ENCODE measurements at regions not wholly inside any gene's neighbourhood (a gene's known extent, or its start where the extent isn't known, plus 50 kb on each side); places are given as distances from the start of the nearest gene placed in this dataset.

DNA sequence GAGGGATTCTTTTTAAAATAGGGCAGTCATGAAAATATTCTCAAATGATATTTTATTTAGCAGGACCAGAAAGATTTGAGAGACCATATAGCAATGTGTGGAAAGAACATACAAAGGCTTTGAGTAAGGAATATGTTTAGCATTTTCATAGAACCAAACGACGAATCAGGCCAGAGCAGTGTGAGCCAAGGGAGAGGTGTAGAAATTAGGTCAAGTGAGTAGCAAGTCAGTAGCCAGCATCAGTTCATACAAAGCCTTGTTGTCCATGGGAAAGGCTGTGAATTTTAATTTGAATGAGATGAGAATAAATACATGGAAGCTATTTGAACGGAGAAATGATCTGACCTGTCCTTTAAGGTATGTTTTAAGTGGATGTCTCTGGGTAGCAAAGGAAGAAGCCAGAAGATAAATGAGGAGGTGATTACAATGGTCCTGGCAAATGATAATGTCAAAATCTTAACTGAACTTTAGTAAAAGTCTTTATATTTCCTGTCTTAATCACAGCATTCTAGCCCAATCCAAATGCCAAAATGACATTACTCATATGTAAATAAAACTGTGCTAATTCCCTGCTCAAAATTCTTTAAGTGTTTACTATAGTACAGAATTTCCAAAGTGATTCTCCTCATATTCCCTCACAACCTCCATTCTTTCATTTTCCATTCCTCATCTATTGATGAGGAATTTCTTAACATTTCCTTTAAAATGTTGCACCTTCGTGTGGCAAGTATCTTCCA lies 155.7 kb upstream of the SLIT2 start:
- Histone ChIP-seq H3K36me3 (no peaks in the 10 kb centered on the region), H3K9me3 (no peaks in the 10 kb centered on the region), H3K4me3 (no peak overlapping the region), H3K4me1 (no peaks in the 10 kb centered on the region), H3K27me3 (no peaks in the 10 kb centered on the region), H3K27ac (no peak overlapping the region)
- no peak for TF ChIP-seq POLR2A (IDR thresholded peaks at IDR 0.05)
- TF ChIP-seq, protein P1, sequence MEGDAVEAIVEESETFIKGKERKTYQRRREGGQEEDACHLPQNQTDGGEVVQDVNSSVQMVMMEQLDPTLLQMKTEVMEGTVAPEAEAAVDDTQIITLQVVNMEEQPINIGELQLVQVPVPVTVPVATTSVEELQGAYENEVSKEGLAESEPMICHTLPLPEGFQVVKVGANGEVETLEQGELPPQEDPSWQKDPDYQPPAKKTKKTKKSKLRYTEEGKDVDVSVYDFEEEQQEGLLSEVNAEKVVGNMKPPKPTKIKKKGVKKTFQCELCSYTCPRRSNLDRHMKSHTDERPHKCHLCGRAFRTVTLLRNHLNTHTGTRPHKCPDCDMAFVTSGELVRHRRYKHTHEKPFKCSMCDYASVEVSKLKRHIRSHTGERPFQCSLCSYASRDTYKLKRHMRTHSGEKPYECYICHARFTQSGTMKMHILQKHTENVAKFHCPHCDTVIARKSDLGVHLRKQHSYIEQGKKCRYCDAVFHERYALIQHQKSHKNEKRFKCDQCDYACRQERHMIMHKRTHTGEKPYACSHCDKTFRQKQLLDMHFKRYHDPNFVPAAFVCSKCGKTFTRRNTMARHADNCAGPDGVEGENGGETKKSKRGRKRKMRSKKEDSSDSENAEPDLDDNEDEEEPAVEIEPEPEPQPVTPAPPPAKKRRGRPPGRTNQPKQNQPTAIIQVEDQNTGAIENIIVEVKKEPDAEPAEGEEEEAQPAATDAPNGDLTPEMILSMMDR (IDR thresholded peaks at IDR 0.05 in 4 of 5, conservative IDR thresholded peaks at IDR 0.05 in 1 of 5): no peak
- intact Hi-C loops (cut with DNase I; ENCODE audit: low total_unique reads): no loop called here
- ATAC-seq (no peak), DNase-seq (no peak)
- in situ Hi-C loops (cut with MboI; ENCODE audit: low sequenced_read_pairs in 4 of 4): no loop called here

DNA sequence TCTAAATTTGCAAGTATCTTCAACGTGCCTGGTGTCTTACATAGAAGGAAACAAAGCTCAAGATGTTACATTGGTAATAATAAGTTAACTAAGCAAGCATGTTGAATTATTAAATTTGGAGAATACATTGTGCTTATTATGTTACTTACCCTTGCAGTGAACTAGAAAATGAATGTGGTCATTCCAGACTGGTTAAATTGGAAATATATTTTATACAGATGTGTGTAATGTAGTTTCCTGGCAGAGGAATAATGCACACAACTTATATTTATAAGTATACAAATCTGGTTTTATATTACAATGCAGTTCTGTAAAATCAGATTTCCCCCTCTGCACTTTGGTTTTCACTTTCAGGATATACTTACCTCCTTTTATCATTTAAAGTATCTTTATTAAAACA lies 159.9 kb upstream of the SLIT2 start:
- TF ChIP-seq POLR2A (IDR thresholded peaks at IDR 0.05): no peak
- TF ChIP-seq, protein P1 (IDR thresholded peaks at IDR 0.05 in 4 of 5, conservative IDR thresholded peaks at IDR 0.05 in 1 of 5): no peak
- no peaks in the 10 kb centered on the region for H3K4me1 ChIP-seq
- no peaks in the 10 kb centered on the region for H3K9me3 ChIP-seq
- no peaks in the 10 kb centered on the region for H3K27me3 ChIP-seq
- ATAC-seq (no peak), DNase-seq (no peak)
- no peak overlapping the region for H3K4me3 ChIP-seq
- no peaks in the 10 kb centered on the region for H3K36me3 ChIP-seq
- intact Hi-C loops (cut with DNase I; ENCODE audit: low total_unique reads) (no loop called here), in situ Hi-C loops (cut with MboI; ENCODE audit: low sequenced_read_pairs in 4 of 4) (no loop called here)
- H3K27ac ChIP-seq: no peak overlapping the region

GRCh38 chr4:20087522-20087911 lies 164.2 kb upstream of the SLIT2 start:
- in situ Hi-C loops (cut with MboI; ENCODE audit: low sequenced_read_pairs in 4 of 4): no loop called here
- Histone ChIP-seq H3K27me3 (no peaks in the 10 kb centered on the region), H3K36me3 (no peaks in the 10 kb centered on the region), H3K4me1 (no peaks in the 10 kb centered on the region), H3K4me3 (no peak overlapping the region), H3K9me3 (no peaks in the 10 kb centered on the region), H3K27ac (no peak overlapping the region)
- TF ChIP-seq, protein P1 (IDR thresholded peaks at IDR 0.05 in 4 of 5, conservative IDR thresholded peaks at IDR 0.05 in 1 of 5): no peak
- TF ChIP-seq POLR2A (IDR thresholded peaks at IDR 0.05): no peak
- DNase-seq: no peak
- no peak for ATAC-seq
- intact Hi-C loops (cut with DNase I; ENCODE audit: low total_unique reads): no loop called here

- TF ChIP-seq, protein P1 (IDR thresholded peaks at IDR 0.05 in 4 of 5, conservative IDR thresholded peaks at IDR 0.05 in 1 of 5): no peak
- no peak for TF ChIP-seq POLR2A (IDR thresholded peaks at IDR 0.05)
- intact Hi-C loops (cut with DNase I; ENCODE audit: low total_unique reads) (no loop called here), in situ Hi-C loops (cut with MboI; ENCODE audit: low sequenced_read_pairs in 4 of 4) (no loop called here)
Observed at GRCh38 chr4:20086799-20087521, 164.7 kb upstream of the SLIT2 start.

More at GRCh38 chr4:20086799-20087521, 164.7 kb upstream of the SLIT2 start:
- no peaks in the 10 kb centered on the region for H3K36me3 ChIP-seq
- no peaks in the 10 kb centered on the region for H3K4me1 ChIP-seq
- DNase-seq (no peak), ATAC-seq (no peak)
- no peaks in the 10 kb centered on the region for H3K9me3 ChIP-seq
- no peak overlapping the region for H3K27ac ChIP-seq
- H3K27me3 ChIP-seq: no peaks in the 10 kb centered on the region
- H3K4me3 ChIP-seq: no peak overlapping the region

Data from gastrocnemius medialis (tissue), 4 donors.